ENCODE measurements at regions not wholly inside any gene's neighbourhood (a gene's known extent, or its start where the extent isn't known, plus 50 kb on each side); places are given as distances from the start of the nearest gene placed in this dataset.

DNA sequence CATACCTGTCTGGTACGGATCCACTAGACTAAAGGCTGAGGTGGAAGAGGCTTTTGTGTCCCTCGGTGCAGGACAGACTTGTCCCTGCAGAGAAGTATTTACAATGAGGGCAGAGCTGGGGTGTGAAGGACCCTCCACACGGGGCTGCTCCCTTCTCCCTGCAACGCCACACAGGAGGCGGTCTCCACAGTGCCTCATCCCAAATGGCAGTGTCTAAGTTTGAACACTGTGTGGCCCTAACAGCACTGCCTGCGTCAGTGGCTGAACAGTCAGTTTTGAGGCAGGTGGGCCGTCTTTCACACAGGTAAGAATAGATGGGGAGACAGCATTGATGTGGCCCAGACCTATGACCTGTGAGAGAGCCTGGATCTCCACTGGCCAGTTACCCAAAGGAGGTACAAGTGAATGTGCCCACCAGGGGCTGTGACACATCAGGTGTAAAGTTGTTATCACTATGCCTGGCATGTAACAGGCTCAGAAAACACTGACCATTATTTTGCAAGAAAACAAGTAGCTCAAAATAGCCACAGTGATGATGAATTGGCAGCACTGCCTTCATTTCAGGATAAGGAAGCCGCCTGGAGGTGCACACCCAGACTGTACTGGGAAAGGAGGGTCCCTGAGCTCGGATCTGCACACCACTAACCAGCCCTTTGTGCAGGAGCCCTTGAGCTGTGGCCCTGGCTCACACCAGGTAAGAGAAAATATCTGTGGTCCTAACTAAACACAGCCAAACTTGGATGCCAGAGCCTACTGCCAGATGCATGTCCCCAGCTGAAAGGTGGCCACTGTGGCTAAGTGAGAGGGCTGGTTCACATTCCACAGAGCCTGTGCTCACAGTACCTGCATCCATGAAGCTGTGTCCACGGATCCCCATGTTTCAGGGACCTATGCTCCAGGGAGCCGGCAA lies 246.7 kb downstream of the DLL1 start:
- TF ChIP-seq, protein P1, sequence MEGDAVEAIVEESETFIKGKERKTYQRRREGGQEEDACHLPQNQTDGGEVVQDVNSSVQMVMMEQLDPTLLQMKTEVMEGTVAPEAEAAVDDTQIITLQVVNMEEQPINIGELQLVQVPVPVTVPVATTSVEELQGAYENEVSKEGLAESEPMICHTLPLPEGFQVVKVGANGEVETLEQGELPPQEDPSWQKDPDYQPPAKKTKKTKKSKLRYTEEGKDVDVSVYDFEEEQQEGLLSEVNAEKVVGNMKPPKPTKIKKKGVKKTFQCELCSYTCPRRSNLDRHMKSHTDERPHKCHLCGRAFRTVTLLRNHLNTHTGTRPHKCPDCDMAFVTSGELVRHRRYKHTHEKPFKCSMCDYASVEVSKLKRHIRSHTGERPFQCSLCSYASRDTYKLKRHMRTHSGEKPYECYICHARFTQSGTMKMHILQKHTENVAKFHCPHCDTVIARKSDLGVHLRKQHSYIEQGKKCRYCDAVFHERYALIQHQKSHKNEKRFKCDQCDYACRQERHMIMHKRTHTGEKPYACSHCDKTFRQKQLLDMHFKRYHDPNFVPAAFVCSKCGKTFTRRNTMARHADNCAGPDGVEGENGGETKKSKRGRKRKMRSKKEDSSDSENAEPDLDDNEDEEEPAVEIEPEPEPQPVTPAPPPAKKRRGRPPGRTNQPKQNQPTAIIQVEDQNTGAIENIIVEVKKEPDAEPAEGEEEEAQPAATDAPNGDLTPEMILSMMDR (IDR thresholded peaks at IDR 0.05; ENCODE audit: borderline replicate concordance, control extremely low read depth, extremely low read depth, insufficient read depth, missing control alignments) = no peak
- in situ Hi-C loops (cut with MboI; ENCODE audit: low sequenced_read_pairs, unreplicated experiment) = no loop called here
- no peak for DNase-seq (ENCODE audit: low spot score)

GRCh38 chr6:170043150-170043819 lies 247.6 kb downstream of the DLL1 start:
- TF ChIP-seq, protein P1 (IDR thresholded peaks at IDR 0.05; ENCODE audit: borderline replicate concordance, control extremely low read depth, extremely low read depth, insufficient read depth, missing control alignments) = no peak
- in situ Hi-C loops (cut with MboI; ENCODE audit: low sequenced_read_pairs, unreplicated experiment) = no loop called here
- DNase-seq (ENCODE audit: low spot score) = no peak

DNA sequence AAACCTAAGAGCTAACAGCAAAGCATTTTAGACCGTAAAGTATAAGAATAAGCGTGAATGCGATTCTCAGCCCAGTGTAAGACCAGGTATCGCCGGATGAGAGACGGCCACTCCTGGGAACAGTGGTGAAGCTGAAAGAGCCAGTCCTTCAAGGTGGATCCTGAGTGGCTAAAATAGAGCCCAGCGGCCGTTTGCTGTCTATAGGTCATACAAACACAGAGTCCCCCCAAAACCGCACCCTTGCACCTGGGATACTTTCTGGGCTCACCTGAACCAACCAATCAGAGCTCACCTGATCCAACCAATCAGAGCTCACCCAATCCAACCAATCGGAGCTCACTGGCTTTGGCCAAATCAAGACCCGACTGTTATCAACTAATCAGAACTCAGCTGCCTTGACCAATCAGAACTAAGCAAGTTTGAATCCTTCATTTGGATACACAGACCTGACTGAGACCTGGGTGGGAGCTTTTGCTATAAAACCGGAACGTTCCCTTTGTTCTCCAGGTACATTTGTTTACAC lies 248.2 kb downstream of the DLL1 start:
- TF ChIP-seq, protein P1 (IDR thresholded peaks at IDR 0.05; ENCODE audit: borderline replicate concordance, control extremely low read depth, extremely low read depth, insufficient read depth, missing control alignments) = no peak
- in situ Hi-C loops (cut with MboI; ENCODE audit: low sequenced_read_pairs, unreplicated experiment) = no loop called here
- DNase-seq (ENCODE audit: low spot score) = no peak

- in situ Hi-C loops (cut with MboI; ENCODE audit: low sequenced_read_pairs, unreplicated experiment) = no loop called here
- DNase-seq (ENCODE audit: low spot score) = no peak
- TF ChIP-seq, protein P1 (IDR thresholded peaks at IDR 0.05; ENCODE audit: borderline replicate concordance, control extremely low read depth, extremely low read depth, insufficient read depth, missing control alignments) = no peak
Measured at GRCh38 chr6:170042123-170042522, 248.8 kb downstream of the DLL1 start.

DNA sequence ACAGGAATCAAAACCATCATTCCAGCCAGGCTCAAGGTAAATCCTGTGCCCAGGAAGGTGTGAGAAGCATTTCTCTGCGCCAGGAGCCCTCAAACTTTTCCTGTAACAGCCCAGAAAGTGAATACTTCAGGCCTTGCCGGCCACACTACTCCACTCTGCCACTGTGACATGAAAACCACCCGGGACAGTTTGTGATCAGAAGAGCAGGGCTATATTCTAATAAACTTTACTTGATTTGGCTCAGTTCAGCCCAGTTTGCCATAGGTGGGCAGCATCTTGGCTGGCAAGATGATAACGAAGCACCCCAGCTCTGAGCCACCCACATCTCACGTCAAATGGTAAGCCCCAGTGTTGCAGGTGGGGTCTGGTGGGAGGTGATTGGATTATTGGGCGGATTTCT lies 249.4 kb downstream of the DLL1 start:
- DNase-seq (ENCODE audit: low spot score) = no peak
- in situ Hi-C loops (cut with MboI; ENCODE audit: low sequenced_read_pairs, unreplicated experiment) = no loop called here
- TF ChIP-seq, protein P1 (IDR thresholded peaks at IDR 0.05; ENCODE audit: borderline replicate concordance, control extremely low read depth, extremely low read depth, insufficient read depth, missing control alignments) = no peak

DNA sequence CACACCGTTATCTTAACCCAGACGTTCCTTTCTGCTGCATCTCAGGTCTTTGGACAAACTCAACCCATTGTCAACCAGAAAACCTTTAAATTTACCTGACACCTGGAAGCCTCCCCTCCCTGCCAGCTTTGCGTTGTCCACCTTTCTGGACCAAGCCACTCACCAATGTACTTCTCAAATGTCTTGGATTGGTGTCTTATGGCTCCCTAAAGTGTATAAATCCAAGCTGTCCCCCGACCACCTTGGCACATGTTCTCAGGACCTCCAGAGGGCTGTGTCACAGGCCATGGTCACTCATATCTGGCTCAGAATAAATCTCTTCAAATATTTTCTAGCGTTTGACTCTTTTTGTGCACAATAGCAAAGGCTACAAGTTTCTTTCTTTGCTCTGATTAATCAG lies 250.0 kb downstream of the DLL1 start:
- in situ Hi-C loops (cut with MboI; ENCODE audit: low sequenced_read_pairs, unreplicated experiment) = no loop called here
- no peak for DNase-seq (ENCODE audit: low spot score)
- TF ChIP-seq, protein P1 (IDR thresholded peaks at IDR 0.05; ENCODE audit: borderline replicate concordance, control extremely low read depth, extremely low read depth, insufficient read depth, missing control alignments) = no peak
